GM23338 (cell line): ENCODE measurements at regions not wholly inside any gene's neighbourhood (a gene's known extent, or its start where the extent isn't known, plus 50 kb on each side); places are given as distances from the start of the nearest gene placed in this dataset.

Experiments
- ATAC-seq: fragments of 200-7000 bp; cut with Tn5 transposase; 3 replicates; pipeline ENCODE4 v1.9.1; 2020
- DNase-seq: peaks from one replicate; pipeline ENCODE4 v3.0.0-alpha.2; 2015; ENCODE audit warnings: low spot score
- H2AFZ ChIP-seq: fragments of 200-600 bp; sonication (generic); 2 replicates; pipeline ENCODE4 v1.8.0; 2016; ENCODE audit warnings: antibody characterized with exemption, mild to moderate bottlenecking, moderate library complexity
- H3F3A ChIP-seq: fragments of 200-600 bp; sonication (generic); replicated peaks from 2 replicates; pipeline ENCODE4 v1.8.0; 2017; ENCODE audit warnings: antibody characterized with exemption, mixed run types, low read depth
- H3K27ac ChIP-seq: fragments of 200-600 bp; sonication (generic); 2 replicates; pipeline ENCODE4 v1.6.1; 2016; ENCODE audit warnings: low read depth
- H3K27me3 ChIP-seq: fragments of 200-600 bp; sonication (generic); 2 replicates; pipeline ENCODE4 v1.8.0; 2016; ENCODE audit warnings: mild to moderate bottlenecking, mixed run types, moderate library complexity; ENCODE audit not compliant: insufficient read depth
- H3K36me3 ChIP-seq: fragments of 200-600 bp; sonication (generic); 2 replicates; pipeline ENCODE4 v1.8.0; 2016; ENCODE audit warnings: mild to moderate bottlenecking; ENCODE audit not compliant: insufficient read depth
- H3K4me1 ChIP-seq: fragments of 200-600 bp; sonication (generic); 2 replicates; pipeline ENCODE4 v1.8.0; 2016; ENCODE audit warnings: mild to moderate bottlenecking, moderate library complexity; ENCODE audit not compliant: insufficient read depth
- H3K4me2 ChIP-seq: fragments of 200-600 bp; sonication (generic); 2 replicates; pipeline ENCODE4 v1.7.1; 2017; ENCODE audit warnings: mixed run types
- H3K4me3 ChIP-seq: fragments of 200-600 bp; sonication (generic); 2 replicates; pipeline ENCODE4 v1.6.1; 2016; ENCODE audit warnings: mixed run types
- H3K79me2 ChIP-seq: fragments of 200-600 bp; sonication (generic); replicated peaks from 2 replicates; pipeline ENCODE4 v1.8.0; 2017; ENCODE audit warnings: mild to moderate bottlenecking; ENCODE audit not compliant: insufficient read depth
- H3K9me2 ChIP-seq: fragments of 200-600 bp; sonication (generic); 2 replicates; pipeline ENCODE4 v1.8.0; 2017; ENCODE audit not compliant: insufficient read depth
- H4K20me1 ChIP-seq: fragments of 200-600 bp; sonication (generic); replicated peaks from 2 replicates; pipeline ENCODE4 v1.8.0; 2017; ENCODE audit warnings: mild to moderate bottlenecking; ENCODE audit not compliant: insufficient read depth
- H3K27ac Mint-ChIP-seq: 2 replicates; pipeline ENCODE4 v1.8.0; 2020; ENCODE audit warnings: inconsistent platforms, mild to moderate bottlenecking, moderate library complexity, mixed read lengths
- H3K27me3 Mint-ChIP-seq: 3 replicates; pipeline ENCODE4 v1.8.0; 2022; ENCODE audit warnings: low read depth, mild to moderate bottlenecking, moderate library complexity, mixed read lengths, inconsistent platforms; ENCODE audit not compliant: insufficient read depth, poor library complexity
- H3K36me3 Mint-ChIP-seq: 3 replicates; pipeline ENCODE4 v1.8.0; 2021; ENCODE audit warnings: low read depth, mild to moderate bottlenecking, inconsistent platforms, moderate library complexity, mixed read lengths
- H3K4me1 Mint-ChIP-seq: 3 replicates; pipeline ENCODE4 v1.8.0; 2020; ENCODE audit warnings: mild to moderate bottlenecking, inconsistent platforms, mixed read lengths
- H3K4me3 Mint-ChIP-seq: 3 replicates; pipeline ENCODE4 v1.8.0; 2021; ENCODE audit warnings: moderate library complexity, mild to moderate bottlenecking, inconsistent platforms, mixed read lengths
- H3K9me3 Mint-ChIP-seq: 3 replicates; pipeline ENCODE4 v1.8.0; 2020; ENCODE audit warnings: moderate library complexity, mild to moderate bottlenecking, inconsistent platforms, mixed read lengths
- CREB1 ChIP-seq: fragments of 250-450 bp; sonication (Bioruptor Pico); IDR thresholded peaks from 2 replicates; pipeline ENCODE4 v1.5.0; 2020; ENCODE audit warnings: low read depth, mild to moderate bottlenecking, moderate library complexity
- EZH2 ChIP-seq: fragments of 200-600 bp; sonication (generic); IDR thresholded peaks from one replicate; pipeline ENCODE4 v1.8.0; 2017; ENCODE audit warnings: antibody characterized with exemption, mild to moderate bottlenecking, low read depth; ENCODE audit not compliant: unreplicated experiment
- EZH2phosphoT487 ChIP-seq: fragments of 200-600 bp; sonication (generic); IDR thresholded peaks from one replicate; pipeline ENCODE4 v1.8.1; 2018; ENCODE audit warnings: antibody characterized with exemption; ENCODE audit not compliant: unreplicated experiment
- JUNB ChIP-seq: IDR thresholded peaks from one replicate; pipeline ENCODE4 v1.6.1; 2016; ENCODE audit warnings: antibody characterized with exemption; ENCODE audit not compliant: unreplicated experiment
- NANOG ChIP-seq: IDR thresholded peaks from 2 replicates; pipeline ENCODE4 v1.6.1; 2016; ENCODE audit warnings: antibody characterized with exemption, borderline replicate concordance
- POLR2AphosphoS5 ChIP-seq: IDR thresholded peaks from 2 replicates; pipeline ENCODE4 v1.6.1; 2016; ENCODE audit warnings: antibody characterized with exemption, low read depth
- STAT1 ChIP-seq: IDR thresholded peaks from one replicate; pipeline ENCODE4 v1.6.1; 2016; ENCODE audit warnings: antibody characterized with exemption; ENCODE audit not compliant: unreplicated experiment
- ZNF114 ChIP-seq: fragments of 250-450 bp; sonication (Bioruptor Pico); IDR thresholded peaks from 2 replicates; pipeline ENCODE4 v1.5.0; 2020; ENCODE audit warnings: mild to moderate bottlenecking, moderate library complexity
- ZNF331 ChIP-seq: fragments of 250-450 bp; sonication (Bioruptor Pico); IDR thresholded peaks from 2 replicates; pipeline ENCODE4 v1.5.0; 2020; ENCODE audit warnings: low read depth, mild to moderate bottlenecking, moderate library complexity
- TF ChIP-seq, protein P1 (sequence below): IDR thresholded peaks from 2 replicates; pipeline ENCODE4 v1.6.1; 2016; ENCODE audit warnings: antibody characterized with exemption
- TF ChIP-seq, protein P2 (sequence below): IDR thresholded peaks from one replicate; pipeline ENCODE4 v1.6.1; 2018; ENCODE audit warnings: antibody characterized with exemption; ENCODE audit not compliant: unreplicated experiment
- TF ChIP-seq, protein P3 (sequence below): fragments of 250-450 bp; sonication (Bioruptor Pico); IDR thresholded peaks from 2 replicates; pipeline ENCODE4 v1.5.0; 2020; ENCODE audit warnings: mild to moderate bottlenecking, moderate library complexity

DNA sequence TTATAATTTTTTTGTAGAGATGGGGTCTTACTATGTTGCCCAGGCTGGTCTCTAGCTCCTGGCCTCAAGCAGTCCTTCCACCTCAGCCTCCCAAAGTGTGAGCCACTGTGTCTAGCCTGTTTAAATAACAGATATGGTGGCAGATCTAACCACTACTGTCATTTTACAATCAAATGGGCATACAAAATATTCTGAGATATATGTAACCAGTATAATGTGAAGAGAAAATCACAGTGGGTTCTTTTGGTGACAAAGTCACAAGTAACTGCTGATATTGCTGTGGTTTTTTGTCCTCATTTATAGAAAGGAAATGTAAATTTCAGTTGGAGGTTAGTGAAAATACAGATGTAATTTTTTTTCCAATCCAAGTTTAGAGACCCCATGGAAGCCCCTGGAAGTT, 58.6 kb upstream of the ARHGEF3 start (continued):
- no peak for TF ChIP-seq CREB1
- no peak for TF ChIP-seq JUNB
- TF ChIP-seq, protein P1, sequence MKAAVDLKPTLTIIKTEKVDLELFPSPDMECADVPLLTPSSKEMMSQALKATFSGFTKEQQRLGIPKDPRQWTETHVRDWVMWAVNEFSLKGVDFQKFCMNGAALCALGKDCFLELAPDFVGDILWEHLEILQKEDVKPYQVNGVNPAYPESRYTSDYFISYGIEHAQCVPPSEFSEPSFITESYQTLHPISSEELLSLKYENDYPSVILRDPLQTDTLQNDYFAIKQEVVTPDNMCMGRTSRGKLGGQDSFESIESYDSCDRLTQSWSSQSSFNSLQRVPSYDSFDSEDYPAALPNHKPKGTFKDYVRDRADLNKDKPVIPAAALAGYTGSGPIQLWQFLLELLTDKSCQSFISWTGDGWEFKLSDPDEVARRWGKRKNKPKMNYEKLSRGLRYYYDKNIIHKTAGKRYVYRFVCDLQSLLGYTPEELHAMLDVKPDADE = no peak
- TF ChIP-seq EZH2 = no peak

DNA sequence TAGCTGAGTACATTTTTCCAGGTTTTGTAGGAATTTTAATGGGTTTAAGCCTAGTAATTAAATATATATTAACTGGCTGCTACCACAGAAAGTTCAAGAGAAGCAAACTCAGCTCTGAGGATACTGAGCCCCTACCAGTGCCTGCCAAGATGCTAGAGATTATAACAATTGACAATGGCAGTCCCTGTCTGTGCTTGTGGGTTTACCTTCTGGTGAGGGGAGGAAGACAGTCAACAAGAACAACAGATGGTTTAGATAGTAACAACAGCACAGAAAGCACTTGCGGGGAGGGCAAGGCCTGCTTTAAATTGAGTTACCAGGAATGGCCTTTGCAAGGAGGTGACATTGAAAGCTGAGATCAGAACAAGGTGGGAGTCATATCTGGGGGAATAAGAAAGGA, 56.6 kb upstream of the ARHGEF3 start:
- no peaks in the 10 kb centered on the region for H3K79me2 ChIP-seq
- H3K4me1 ChIP-seq = no peaks in the 10 kb centered on the region
- no peak overlapping the region for H3K4me3 ChIP-seq
- DNase-seq (no peak), ATAC-seq (no peak)
- H3K4me2 ChIP-seq = no peak overlapping the region
- no peaks in the 10 kb centered on the region for H3F3A ChIP-seq
- H3K9me3 Mint-ChIP-seq = no peaks in the 10 kb centered on the region
- TF ChIP-seq ZNF114 (CRISPR knock-in tag) = no peak
- no peak for TF ChIP-seq POLR2AphosphoS5
- no peak for TF ChIP-seq JUNB
- TF ChIP-seq ZNF331 = no peak
- TF ChIP-seq NANOG = no peak
- TF ChIP-seq STAT1 = no peak
- TF ChIP-seq EZH2 = no peak
- TF ChIP-seq, protein P2, sequence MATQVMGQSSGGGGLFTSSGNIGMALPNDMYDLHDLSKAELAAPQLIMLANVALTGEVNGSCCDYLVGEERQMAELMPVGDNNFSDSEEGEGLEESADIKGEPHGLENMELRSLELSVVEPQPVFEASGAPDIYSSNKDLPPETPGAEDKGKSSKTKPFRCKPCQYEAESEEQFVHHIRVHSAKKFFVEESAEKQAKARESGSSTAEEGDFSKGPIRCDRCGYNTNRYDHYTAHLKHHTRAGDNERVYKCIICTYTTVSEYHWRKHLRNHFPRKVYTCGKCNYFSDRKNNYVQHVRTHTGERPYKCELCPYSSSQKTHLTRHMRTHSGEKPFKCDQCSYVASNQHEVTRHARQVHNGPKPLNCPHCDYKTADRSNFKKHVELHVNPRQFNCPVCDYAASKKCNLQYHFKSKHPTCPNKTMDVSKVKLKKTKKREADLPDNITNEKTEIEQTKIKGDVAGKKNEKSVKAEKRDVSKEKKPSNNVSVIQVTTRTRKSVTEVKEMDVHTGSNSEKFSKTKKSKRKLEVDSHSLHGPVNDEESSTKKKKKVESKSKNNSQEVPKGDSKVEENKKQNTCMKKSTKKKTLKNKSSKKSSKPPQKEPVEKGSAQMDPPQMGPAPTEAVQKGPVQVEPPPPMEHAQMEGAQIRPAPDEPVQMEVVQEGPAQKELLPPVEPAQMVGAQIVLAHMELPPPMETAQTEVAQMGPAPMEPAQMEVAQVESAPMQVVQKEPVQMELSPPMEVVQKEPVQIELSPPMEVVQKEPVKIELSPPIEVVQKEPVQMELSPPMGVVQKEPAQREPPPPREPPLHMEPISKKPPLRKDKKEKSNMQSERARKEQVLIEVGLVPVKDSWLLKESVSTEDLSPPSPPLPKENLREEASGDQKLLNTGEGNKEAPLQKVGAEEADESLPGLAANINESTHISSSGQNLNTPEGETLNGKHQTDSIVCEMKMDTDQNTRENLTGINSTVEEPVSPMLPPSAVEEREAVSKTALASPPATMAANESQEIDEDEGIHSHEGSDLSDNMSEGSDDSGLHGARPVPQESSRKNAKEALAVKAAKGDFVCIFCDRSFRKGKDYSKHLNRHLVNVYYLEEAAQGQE = no peak
- TF ChIP-seq, protein P1 = no peak
- TF ChIP-seq EZH2phosphoT487 = no peak
- TF ChIP-seq, protein P3, sequence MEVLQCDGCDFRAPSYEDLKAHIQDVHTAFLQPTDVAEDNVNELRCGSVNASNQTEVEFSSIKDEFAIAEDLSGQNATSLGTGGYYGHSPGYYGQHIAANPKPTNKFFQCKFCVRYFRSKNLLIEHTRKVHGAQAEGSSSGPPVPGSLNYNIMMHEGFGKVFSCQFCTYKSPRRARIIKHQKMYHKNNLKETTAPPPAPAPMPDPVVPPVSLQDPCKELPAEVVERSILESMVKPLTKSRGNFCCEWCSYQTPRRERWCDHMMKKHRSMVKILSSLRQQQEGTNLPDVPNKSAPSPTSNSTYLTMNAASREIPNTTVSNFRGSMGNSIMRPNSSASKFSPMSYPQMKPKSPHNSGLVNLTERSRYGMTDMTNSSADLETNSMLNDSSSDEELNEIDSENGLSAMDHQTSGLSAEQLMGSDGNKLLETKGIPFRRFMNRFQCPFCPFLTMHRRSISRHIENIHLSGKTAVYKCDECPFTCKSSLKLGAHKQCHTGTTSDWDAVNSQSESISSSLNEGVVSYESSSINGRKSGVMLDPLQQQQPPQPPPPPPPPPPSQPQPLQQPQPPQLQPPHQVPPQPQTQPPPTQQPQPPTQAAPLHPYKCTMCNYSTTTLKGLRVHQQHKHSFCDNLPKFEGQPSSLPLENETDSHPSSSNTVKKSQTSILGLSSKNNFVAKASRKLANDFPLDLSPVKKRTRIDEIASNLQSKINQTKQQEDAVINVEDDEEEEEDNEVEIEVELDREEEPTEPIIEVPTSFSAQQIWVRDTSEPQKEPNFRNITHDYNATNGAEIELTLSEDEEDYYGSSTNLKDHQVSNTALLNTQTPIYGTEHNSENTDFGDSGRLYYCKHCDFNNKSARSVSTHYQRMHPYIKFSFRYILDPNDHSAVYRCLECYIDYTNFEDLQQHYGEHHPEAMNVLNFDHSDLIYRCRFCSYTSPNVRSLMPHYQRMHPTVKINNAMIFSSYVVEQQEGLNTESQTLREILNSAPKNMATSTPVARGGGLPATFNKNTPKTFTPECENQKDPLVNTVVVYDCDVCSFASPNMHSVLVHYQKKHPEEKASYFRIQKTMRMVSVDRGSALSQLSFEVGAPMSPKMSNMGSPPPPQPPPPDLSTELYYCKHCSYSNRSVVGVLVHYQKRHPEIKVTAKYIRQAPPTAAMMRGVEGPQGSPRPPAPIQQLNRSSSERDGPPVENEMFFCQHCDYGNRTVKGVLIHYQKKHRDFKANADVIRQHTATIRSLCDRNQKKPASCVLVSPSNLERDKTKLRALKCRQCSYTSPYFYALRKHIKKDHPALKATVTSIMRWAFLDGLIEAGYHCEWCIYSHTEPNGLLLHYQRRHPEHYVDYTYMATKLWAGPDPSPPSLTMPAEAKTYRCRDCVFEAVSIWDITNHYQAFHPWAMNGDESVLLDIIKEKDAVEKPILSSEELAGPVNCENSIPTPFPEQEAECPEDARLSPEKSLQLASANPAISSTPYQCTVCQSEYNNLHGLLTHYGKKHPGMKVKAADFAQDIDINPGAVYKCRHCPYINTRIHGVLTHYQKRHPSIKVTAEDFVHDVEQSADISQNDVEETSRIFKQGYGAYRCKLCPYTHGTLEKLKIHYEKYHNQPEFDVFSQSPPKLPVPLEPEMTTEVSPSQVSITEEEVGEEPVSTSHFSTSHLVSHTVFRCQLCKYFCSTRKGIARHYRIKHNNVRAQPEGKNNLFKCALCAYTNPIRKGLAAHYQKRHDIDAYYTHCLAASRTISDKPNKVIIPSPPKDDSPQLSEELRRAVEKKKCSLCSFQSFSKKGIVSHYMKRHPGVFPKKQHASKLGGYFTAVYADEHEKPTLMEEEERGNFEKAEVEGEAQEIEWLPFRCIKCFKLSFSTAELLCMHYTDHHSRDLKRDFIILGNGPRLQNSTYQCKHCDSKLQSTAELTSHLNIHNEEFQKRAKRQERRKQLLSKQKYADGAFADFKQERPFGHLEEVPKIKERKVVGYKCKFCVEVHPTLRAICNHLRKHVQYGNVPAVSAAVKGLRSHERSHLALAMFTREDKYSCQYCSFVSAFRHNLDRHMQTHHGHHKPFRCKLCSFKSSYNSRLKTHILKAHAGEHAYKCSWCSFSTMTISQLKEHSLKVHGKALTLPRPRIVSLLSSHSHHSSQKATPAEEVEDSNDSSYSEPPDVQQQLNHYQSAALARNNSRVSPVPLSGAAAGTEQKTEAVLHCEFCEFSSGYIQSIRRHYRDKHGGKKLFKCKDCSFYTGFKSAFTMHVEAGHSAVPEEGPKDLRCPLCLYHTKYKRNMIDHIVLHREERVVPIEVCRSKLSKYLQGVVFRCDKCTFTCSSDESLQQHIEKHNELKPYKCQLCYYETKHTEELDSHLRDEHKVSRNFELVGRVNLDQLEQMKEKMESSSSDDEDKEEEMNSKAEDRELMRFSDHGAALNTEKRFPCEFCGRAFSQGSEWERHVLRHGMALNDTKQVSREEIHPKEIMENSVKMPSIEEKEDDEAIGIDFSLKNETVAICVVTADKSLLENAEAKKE (CRISPR knock-in tag) = no peak
- no peak for TF ChIP-seq CREB1
- H3K36me3 ChIP-seq = no peaks in the 10 kb centered on the region
- no peak overlapping the region for H3K4me3 Mint-ChIP-seq
- no peaks in the 10 kb centered on the region for H4K20me1 ChIP-seq
- H3K27me3 ChIP-seq = no peaks in the 10 kb centered on the region
- H3K9me2 ChIP-seq = no peaks in the 10 kb centered on the region
- no peak overlapping the region for H3K27ac Mint-ChIP-seq
- no peak overlapping the region for H2AFZ ChIP-seq
- H3K27me3 Mint-ChIP-seq = peaks cover 3% of the 10 kb centered on the region
- H3K36me3 Mint-ChIP-seq = no peaks in the 10 kb centered on the region
- H3K4me1 Mint-ChIP-seq = peaks cover 17% of the 10 kb centered on the region
- H3K27ac ChIP-seq = no peak overlapping the region
